GM23338 (cell line): ENCODE measurements at regions not wholly inside any gene's neighbourhood (a gene's known extent, or its start where the extent isn't known, plus 50 kb on each side); places are given as distances from the start of the nearest gene placed in this dataset.

Experiments
- ATAC-seq: fragments of 200-7000 bp; cut with Tn5 transposase; 3 replicates; pipeline ENCODE4 v1.9.1; 2020
- DNase-seq: peaks from one replicate; pipeline ENCODE4 v3.0.0-alpha.2; 2015; ENCODE audit warnings: low spot score
- H2AFZ ChIP-seq: fragments of 200-600 bp; sonication (generic); 2 replicates; pipeline ENCODE4 v1.8.0; 2016; ENCODE audit warnings: antibody characterized with exemption, mild to moderate bottlenecking, moderate library complexity
- H3F3A ChIP-seq: fragments of 200-600 bp; sonication (generic); replicated peaks from 2 replicates; pipeline ENCODE4 v1.8.0; 2017; ENCODE audit warnings: antibody characterized with exemption, mixed run types, low read depth
- H3K27ac ChIP-seq: fragments of 200-600 bp; sonication (generic); 2 replicates; pipeline ENCODE4 v1.6.1; 2016; ENCODE audit warnings: low read depth
- H3K27me3 ChIP-seq: fragments of 200-600 bp; sonication (generic); 2 replicates; pipeline ENCODE4 v1.8.0; 2016; ENCODE audit warnings: mild to moderate bottlenecking, mixed run types, moderate library complexity; ENCODE audit not compliant: insufficient read depth
- H3K36me3 ChIP-seq: fragments of 200-600 bp; sonication (generic); 2 replicates; pipeline ENCODE4 v1.8.0; 2016; ENCODE audit warnings: mild to moderate bottlenecking; ENCODE audit not compliant: insufficient read depth
- H3K4me1 ChIP-seq: fragments of 200-600 bp; sonication (generic); 2 replicates; pipeline ENCODE4 v1.8.0; 2016; ENCODE audit warnings: mild to moderate bottlenecking, moderate library complexity; ENCODE audit not compliant: insufficient read depth
- H3K4me2 ChIP-seq: fragments of 200-600 bp; sonication (generic); 2 replicates; pipeline ENCODE4 v1.7.1; 2017; ENCODE audit warnings: mixed run types
- H3K4me3 ChIP-seq: fragments of 200-600 bp; sonication (generic); 2 replicates; pipeline ENCODE4 v1.6.1; 2016; ENCODE audit warnings: mixed run types
- H3K79me2 ChIP-seq: fragments of 200-600 bp; sonication (generic); replicated peaks from 2 replicates; pipeline ENCODE4 v1.8.0; 2017; ENCODE audit warnings: mild to moderate bottlenecking; ENCODE audit not compliant: insufficient read depth
- H3K9me2 ChIP-seq: fragments of 200-600 bp; sonication (generic); 2 replicates; pipeline ENCODE4 v1.8.0; 2017; ENCODE audit not compliant: insufficient read depth
- H4K20me1 ChIP-seq: fragments of 200-600 bp; sonication (generic); replicated peaks from 2 replicates; pipeline ENCODE4 v1.8.0; 2017; ENCODE audit warnings: mild to moderate bottlenecking; ENCODE audit not compliant: insufficient read depth
- H3K27ac Mint-ChIP-seq: 2 replicates; pipeline ENCODE4 v1.8.0; 2020; ENCODE audit warnings: inconsistent platforms, mild to moderate bottlenecking, moderate library complexity, mixed read lengths
- H3K27me3 Mint-ChIP-seq: 3 replicates; pipeline ENCODE4 v1.8.0; 2022; ENCODE audit warnings: low read depth, mild to moderate bottlenecking, moderate library complexity, mixed read lengths, inconsistent platforms; ENCODE audit not compliant: insufficient read depth, poor library complexity
- H3K36me3 Mint-ChIP-seq: 3 replicates; pipeline ENCODE4 v1.8.0; 2021; ENCODE audit warnings: low read depth, mild to moderate bottlenecking, inconsistent platforms, moderate library complexity, mixed read lengths
- H3K4me1 Mint-ChIP-seq: 3 replicates; pipeline ENCODE4 v1.8.0; 2020; ENCODE audit warnings: mild to moderate bottlenecking, inconsistent platforms, mixed read lengths
- H3K4me3 Mint-ChIP-seq: 3 replicates; pipeline ENCODE4 v1.8.0; 2021; ENCODE audit warnings: moderate library complexity, mild to moderate bottlenecking, inconsistent platforms, mixed read lengths
- H3K9me3 Mint-ChIP-seq: 3 replicates; pipeline ENCODE4 v1.8.0; 2020; ENCODE audit warnings: moderate library complexity, mild to moderate bottlenecking, inconsistent platforms, mixed read lengths
- CREB1 ChIP-seq: fragments of 250-450 bp; sonication (Bioruptor Pico); IDR thresholded peaks from 2 replicates; pipeline ENCODE4 v1.5.0; 2020; ENCODE audit warnings: low read depth, mild to moderate bottlenecking, moderate library complexity
- CTCF ChIP-seq, 2 experiments: fragments of 200-600 bp in 1 of 2; sonication (generic) in 1 of 2; conservative IDR thresholded peaks; 2 replicates each; pipeline versions ENCODE4 v1.5.1 to v1.6.1; 2016 to 2017; ENCODE audit warnings: antibody characterized with exemption in 2 of 2, low read depth in 2 of 2, mild to moderate bottlenecking in 2 of 2, moderate library complexity in 1 of 2
- EZH2 ChIP-seq: fragments of 200-600 bp; sonication (generic); IDR thresholded peaks from one replicate; pipeline ENCODE4 v1.8.0; 2017; ENCODE audit warnings: antibody characterized with exemption, mild to moderate bottlenecking, low read depth; ENCODE audit not compliant: unreplicated experiment
- JUNB ChIP-seq: IDR thresholded peaks from one replicate; pipeline ENCODE4 v1.6.1; 2016; ENCODE audit warnings: antibody characterized with exemption; ENCODE audit not compliant: unreplicated experiment
- NANOG ChIP-seq: IDR thresholded peaks from 2 replicates; pipeline ENCODE4 v1.6.1; 2016; ENCODE audit warnings: antibody characterized with exemption, borderline replicate concordance
- POLR2AphosphoS5 ChIP-seq: IDR thresholded peaks from 2 replicates; pipeline ENCODE4 v1.6.1; 2016; ENCODE audit warnings: antibody characterized with exemption, low read depth
- STAT1 ChIP-seq: IDR thresholded peaks from one replicate; pipeline ENCODE4 v1.6.1; 2016; ENCODE audit warnings: antibody characterized with exemption; ENCODE audit not compliant: unreplicated experiment
- ZNF114 ChIP-seq: fragments of 250-450 bp; sonication (Bioruptor Pico); IDR thresholded peaks from 2 replicates; pipeline ENCODE4 v1.5.0; 2020; ENCODE audit warnings: mild to moderate bottlenecking, moderate library complexity
- ZNF331 ChIP-seq: fragments of 250-450 bp; sonication (Bioruptor Pico); IDR thresholded peaks from 2 replicates; pipeline ENCODE4 v1.5.0; 2020; ENCODE audit warnings: low read depth, mild to moderate bottlenecking, moderate library complexity
- TF ChIP-seq, protein P1 (sequence below): fragments of 250-450 bp; sonication (Bioruptor Pico); IDR thresholded peaks from 2 replicates; pipeline ENCODE4 v1.5.0; 2020; ENCODE audit warnings: mild to moderate bottlenecking, moderate library complexity
- TF ChIP-seq, protein P2 (sequence below): IDR thresholded peaks from 2 replicates; pipeline ENCODE4 v1.6.1; 2016; ENCODE audit warnings: antibody characterized with exemption
- TF ChIP-seq, protein P3 (sequence below): IDR thresholded peaks from one replicate; pipeline ENCODE4 v1.6.1; 2018; ENCODE audit warnings: antibody characterized with exemption; ENCODE audit not compliant: unreplicated experiment

GRCh38 chr22:27171212-27171611 is 513.8 kb downstream of the MIAT start (continued):
- TF ChIP-seq, protein P1, sequence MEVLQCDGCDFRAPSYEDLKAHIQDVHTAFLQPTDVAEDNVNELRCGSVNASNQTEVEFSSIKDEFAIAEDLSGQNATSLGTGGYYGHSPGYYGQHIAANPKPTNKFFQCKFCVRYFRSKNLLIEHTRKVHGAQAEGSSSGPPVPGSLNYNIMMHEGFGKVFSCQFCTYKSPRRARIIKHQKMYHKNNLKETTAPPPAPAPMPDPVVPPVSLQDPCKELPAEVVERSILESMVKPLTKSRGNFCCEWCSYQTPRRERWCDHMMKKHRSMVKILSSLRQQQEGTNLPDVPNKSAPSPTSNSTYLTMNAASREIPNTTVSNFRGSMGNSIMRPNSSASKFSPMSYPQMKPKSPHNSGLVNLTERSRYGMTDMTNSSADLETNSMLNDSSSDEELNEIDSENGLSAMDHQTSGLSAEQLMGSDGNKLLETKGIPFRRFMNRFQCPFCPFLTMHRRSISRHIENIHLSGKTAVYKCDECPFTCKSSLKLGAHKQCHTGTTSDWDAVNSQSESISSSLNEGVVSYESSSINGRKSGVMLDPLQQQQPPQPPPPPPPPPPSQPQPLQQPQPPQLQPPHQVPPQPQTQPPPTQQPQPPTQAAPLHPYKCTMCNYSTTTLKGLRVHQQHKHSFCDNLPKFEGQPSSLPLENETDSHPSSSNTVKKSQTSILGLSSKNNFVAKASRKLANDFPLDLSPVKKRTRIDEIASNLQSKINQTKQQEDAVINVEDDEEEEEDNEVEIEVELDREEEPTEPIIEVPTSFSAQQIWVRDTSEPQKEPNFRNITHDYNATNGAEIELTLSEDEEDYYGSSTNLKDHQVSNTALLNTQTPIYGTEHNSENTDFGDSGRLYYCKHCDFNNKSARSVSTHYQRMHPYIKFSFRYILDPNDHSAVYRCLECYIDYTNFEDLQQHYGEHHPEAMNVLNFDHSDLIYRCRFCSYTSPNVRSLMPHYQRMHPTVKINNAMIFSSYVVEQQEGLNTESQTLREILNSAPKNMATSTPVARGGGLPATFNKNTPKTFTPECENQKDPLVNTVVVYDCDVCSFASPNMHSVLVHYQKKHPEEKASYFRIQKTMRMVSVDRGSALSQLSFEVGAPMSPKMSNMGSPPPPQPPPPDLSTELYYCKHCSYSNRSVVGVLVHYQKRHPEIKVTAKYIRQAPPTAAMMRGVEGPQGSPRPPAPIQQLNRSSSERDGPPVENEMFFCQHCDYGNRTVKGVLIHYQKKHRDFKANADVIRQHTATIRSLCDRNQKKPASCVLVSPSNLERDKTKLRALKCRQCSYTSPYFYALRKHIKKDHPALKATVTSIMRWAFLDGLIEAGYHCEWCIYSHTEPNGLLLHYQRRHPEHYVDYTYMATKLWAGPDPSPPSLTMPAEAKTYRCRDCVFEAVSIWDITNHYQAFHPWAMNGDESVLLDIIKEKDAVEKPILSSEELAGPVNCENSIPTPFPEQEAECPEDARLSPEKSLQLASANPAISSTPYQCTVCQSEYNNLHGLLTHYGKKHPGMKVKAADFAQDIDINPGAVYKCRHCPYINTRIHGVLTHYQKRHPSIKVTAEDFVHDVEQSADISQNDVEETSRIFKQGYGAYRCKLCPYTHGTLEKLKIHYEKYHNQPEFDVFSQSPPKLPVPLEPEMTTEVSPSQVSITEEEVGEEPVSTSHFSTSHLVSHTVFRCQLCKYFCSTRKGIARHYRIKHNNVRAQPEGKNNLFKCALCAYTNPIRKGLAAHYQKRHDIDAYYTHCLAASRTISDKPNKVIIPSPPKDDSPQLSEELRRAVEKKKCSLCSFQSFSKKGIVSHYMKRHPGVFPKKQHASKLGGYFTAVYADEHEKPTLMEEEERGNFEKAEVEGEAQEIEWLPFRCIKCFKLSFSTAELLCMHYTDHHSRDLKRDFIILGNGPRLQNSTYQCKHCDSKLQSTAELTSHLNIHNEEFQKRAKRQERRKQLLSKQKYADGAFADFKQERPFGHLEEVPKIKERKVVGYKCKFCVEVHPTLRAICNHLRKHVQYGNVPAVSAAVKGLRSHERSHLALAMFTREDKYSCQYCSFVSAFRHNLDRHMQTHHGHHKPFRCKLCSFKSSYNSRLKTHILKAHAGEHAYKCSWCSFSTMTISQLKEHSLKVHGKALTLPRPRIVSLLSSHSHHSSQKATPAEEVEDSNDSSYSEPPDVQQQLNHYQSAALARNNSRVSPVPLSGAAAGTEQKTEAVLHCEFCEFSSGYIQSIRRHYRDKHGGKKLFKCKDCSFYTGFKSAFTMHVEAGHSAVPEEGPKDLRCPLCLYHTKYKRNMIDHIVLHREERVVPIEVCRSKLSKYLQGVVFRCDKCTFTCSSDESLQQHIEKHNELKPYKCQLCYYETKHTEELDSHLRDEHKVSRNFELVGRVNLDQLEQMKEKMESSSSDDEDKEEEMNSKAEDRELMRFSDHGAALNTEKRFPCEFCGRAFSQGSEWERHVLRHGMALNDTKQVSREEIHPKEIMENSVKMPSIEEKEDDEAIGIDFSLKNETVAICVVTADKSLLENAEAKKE = no peak
- TF ChIP-seq ZNF114 (no peak), ZNF331 (no peak), POLR2AphosphoS5 (no peak)
- TF ChIP-seq, protein P2, sequence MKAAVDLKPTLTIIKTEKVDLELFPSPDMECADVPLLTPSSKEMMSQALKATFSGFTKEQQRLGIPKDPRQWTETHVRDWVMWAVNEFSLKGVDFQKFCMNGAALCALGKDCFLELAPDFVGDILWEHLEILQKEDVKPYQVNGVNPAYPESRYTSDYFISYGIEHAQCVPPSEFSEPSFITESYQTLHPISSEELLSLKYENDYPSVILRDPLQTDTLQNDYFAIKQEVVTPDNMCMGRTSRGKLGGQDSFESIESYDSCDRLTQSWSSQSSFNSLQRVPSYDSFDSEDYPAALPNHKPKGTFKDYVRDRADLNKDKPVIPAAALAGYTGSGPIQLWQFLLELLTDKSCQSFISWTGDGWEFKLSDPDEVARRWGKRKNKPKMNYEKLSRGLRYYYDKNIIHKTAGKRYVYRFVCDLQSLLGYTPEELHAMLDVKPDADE = no peak

DNA sequence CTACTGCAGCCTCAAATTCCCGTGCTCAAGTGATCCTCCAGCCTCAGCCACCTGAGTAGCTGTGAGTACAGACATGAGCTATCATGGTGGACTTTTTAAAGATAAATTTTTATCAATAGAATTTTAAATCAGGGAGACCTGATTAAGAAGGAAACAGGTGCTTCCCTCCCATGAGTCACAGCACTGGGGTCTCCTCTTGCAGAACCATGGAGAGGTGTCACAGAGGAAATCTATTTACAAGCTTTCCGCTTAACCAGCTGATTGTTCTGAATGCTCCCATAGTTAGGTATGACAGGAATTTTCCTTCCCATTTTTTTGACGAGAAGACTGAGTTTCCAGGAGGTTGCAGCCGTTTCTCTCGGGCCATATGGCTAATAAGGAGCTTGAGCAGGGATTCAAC is 516.1 kb downstream of the MIAT start:
- Mint-ChIP-seq H3K36me3 (no peaks in the 10 kb centered on the region), H3K4me1 (peaks cover 39% of the 10 kb centered on the region), H3K9me3 (no peaks in the 10 kb centered on the region), H3K27me3 (peaks cover 8% of the 10 kb centered on the region), H3K27ac (no peak overlapping the region), H3K4me3 (no peak overlapping the region)
- H3K4me3 ChIP-seq = no peak overlapping the region
- H3K9me2 ChIP-seq = peaks cover 5% of the 10 kb centered on the region; the same call in 1 of the 2 replicates
- H3K4me1 ChIP-seq = peaks cover 29% of the 10 kb centered on the region
- no peak overlapping the region for H3K4me2 ChIP-seq
- H3K79me2 ChIP-seq = no peaks in the 10 kb centered on the region
- H4K20me1 ChIP-seq = no peaks in the 10 kb centered on the region
- TF ChIP-seq, protein P3, sequence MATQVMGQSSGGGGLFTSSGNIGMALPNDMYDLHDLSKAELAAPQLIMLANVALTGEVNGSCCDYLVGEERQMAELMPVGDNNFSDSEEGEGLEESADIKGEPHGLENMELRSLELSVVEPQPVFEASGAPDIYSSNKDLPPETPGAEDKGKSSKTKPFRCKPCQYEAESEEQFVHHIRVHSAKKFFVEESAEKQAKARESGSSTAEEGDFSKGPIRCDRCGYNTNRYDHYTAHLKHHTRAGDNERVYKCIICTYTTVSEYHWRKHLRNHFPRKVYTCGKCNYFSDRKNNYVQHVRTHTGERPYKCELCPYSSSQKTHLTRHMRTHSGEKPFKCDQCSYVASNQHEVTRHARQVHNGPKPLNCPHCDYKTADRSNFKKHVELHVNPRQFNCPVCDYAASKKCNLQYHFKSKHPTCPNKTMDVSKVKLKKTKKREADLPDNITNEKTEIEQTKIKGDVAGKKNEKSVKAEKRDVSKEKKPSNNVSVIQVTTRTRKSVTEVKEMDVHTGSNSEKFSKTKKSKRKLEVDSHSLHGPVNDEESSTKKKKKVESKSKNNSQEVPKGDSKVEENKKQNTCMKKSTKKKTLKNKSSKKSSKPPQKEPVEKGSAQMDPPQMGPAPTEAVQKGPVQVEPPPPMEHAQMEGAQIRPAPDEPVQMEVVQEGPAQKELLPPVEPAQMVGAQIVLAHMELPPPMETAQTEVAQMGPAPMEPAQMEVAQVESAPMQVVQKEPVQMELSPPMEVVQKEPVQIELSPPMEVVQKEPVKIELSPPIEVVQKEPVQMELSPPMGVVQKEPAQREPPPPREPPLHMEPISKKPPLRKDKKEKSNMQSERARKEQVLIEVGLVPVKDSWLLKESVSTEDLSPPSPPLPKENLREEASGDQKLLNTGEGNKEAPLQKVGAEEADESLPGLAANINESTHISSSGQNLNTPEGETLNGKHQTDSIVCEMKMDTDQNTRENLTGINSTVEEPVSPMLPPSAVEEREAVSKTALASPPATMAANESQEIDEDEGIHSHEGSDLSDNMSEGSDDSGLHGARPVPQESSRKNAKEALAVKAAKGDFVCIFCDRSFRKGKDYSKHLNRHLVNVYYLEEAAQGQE = no peak
- TF ChIP-seq JUNB (no peak), EZH2 (no peak), CTCF (conservative IDR thresholded peaks at IDR 0.05; ENCODE audit: low read depth in 2 of 2) (no peak), ZNF114 (no peak), ZNF331 (no peak), NANOG (no peak), STAT1 (no peak), CREB1 (no peak)
- no peaks in the 10 kb centered on the region for H3F3A ChIP-seq
- no peaks in the 10 kb centered on the region for H3K27me3 ChIP-seq
- ATAC-seq (no peak), DNase-seq (no peak)
- H3K36me3 ChIP-seq = no peaks in the 10 kb centered on the region
- H2AFZ ChIP-seq = no peak overlapping the region
- no peak overlapping the region for H3K27ac ChIP-seq
